ENCODE measurements at regions not wholly inside any gene's neighbourhood (a gene's known extent, or its start where the extent isn't known, plus 50 kb on each side); places are given as distances from the start of the nearest gene placed in this dataset.

DNA sequence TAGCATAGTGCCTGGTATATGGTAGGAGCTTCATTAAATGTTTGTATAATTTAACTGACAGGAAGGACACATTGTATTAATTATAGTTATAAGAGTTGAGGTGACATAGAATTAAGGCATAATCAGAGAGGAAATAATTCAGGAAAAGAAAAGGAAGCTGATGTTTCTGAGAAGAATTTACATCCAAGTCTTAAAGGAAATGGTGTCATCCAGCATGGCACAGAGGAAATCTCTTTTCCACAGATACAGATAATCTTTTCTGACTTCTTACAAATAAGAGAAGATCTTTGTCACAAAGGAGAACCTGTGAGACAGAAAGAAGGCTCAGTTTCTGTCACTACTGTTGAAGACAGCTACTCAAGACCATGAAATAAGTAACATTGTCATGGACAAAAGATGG lies 222.5 kb downstream of the GJA1 start:
- TF ChIP-seq POLR2A (IDR thresholded peaks at IDR 0.05) = no peak
- TF ChIP-seq, protein P1, sequence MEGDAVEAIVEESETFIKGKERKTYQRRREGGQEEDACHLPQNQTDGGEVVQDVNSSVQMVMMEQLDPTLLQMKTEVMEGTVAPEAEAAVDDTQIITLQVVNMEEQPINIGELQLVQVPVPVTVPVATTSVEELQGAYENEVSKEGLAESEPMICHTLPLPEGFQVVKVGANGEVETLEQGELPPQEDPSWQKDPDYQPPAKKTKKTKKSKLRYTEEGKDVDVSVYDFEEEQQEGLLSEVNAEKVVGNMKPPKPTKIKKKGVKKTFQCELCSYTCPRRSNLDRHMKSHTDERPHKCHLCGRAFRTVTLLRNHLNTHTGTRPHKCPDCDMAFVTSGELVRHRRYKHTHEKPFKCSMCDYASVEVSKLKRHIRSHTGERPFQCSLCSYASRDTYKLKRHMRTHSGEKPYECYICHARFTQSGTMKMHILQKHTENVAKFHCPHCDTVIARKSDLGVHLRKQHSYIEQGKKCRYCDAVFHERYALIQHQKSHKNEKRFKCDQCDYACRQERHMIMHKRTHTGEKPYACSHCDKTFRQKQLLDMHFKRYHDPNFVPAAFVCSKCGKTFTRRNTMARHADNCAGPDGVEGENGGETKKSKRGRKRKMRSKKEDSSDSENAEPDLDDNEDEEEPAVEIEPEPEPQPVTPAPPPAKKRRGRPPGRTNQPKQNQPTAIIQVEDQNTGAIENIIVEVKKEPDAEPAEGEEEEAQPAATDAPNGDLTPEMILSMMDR (IDR thresholded peaks at IDR 0.05) = no peak

Measured in stomach (tissue), 4 donors.